Lung (tissue), 11 donors: ENCODE measurements at regions not wholly inside any gene's neighbourhood (a gene's known extent, or its start where the extent isn't known, plus 50 kb on each side); places are given as distances from the start of the nearest gene placed in this dataset.
"Not testable (repeated sequence)": the region's sequence is repeated elsewhere in the genome, so short reads cannot be mapped to it uniquely, and the experiment has no call there.

ENCODE experiments used
- ATAC-seq: fragments of 200-7000 bp; cut with Tn5 transposase; one replicate; pipeline ENCODE4 v1.9.1; 2020; ENCODE audit warnings: moderate number of reproducible peaks; ENCODE audit not compliant: insufficient read depth, low FRiP score
- DNase-seq, 3 donors: peaks; one replicate each; pipeline ENCODE4 v3.0.0-alpha.2; 2013 to 2017
- H3K27ac ChIP-seq, 2 donors: one replicate each; pipeline ENCODE4 v1.5.1; 2013; ENCODE audit warnings: mild to moderate bottlenecking in 2 of 2, moderate library complexity in 2 of 2, control low read depth in 1 of 2, inconsistent platforms in 1 of 2, low read depth in 1 of 2, low read length in 1 of 2
- H3K27me3 ChIP-seq, 3 donors: one replicate each; pipeline ENCODE4 v1.5.1; 2013; ENCODE audit warnings: low read length in 2 of 3; ENCODE audit not compliant: control insufficient read depth in 3 of 3, insufficient read depth in 3 of 3
- H3K36me3 ChIP-seq, 4 donors: one replicate each; pipeline ENCODE4 v1.5.1; 2013; ENCODE audit warnings: low read length in 4 of 4, mild to moderate bottlenecking in 1 of 4, moderate library complexity in 1 of 4; ENCODE audit not compliant: control insufficient read depth in 4 of 4, insufficient read depth in 4 of 4
- H3K4me1 ChIP-seq, 5 donors: one replicate each; pipeline ENCODE4 v1.5.1; 2013; ENCODE audit warnings: low read length in 5 of 5, mild to moderate bottlenecking in 2 of 5, moderate library complexity in 1 of 5; ENCODE audit not compliant: control insufficient read depth in 5 of 5, insufficient read depth in 5 of 5
- H3K4me3 ChIP-seq: one replicate; pipeline ENCODE4 v1.5.1; 2013; ENCODE audit warnings: mild to moderate bottlenecking, control low read depth, moderate library complexity
- H3K9ac ChIP-seq, 2 donors: one replicate each; pipeline ENCODE4 v1.5.1; 2013; ENCODE audit warnings: low read length in 2 of 2, control low read depth in 1 of 2; ENCODE audit not compliant: insufficient read depth in 1 of 2
- H3K9me3 ChIP-seq, 4 donors: one replicate each; pipeline ENCODE4 v1.5.1; 2013; ENCODE audit warnings: low read length in 3 of 4, mild to moderate bottlenecking in 1 of 4, moderate library complexity in 1 of 4; ENCODE audit not compliant: control insufficient read depth in 4 of 4, insufficient read depth in 3 of 4
- WGBS, 2 donors: extraction: QIAGEN DNeasy Blood & Tissue Kit; methylation state at CpG; one replicate each; pipeline ENCODE4 v1.1.7; 2013; 5-methylcytosine and 5-hydroxymethylcytosine counted together
- TF ChIP-seq, protein P1 (sequence below): IDR thresholded peaks from 2 replicates; pipeline ENCODE4 v1.5.1; 2012; ENCODE audit warnings: mild to moderate bottlenecking; ENCODE audit errors: control extremely low read depth, extremely low read depth
- donor health status: control.
- donor health status: control.
- donor health status: Bipolar disorder and iron deficiency.
- donor health status: healthy.
- donor health status: DM: yes; HTN: yes; CAD: no.

DNA sequence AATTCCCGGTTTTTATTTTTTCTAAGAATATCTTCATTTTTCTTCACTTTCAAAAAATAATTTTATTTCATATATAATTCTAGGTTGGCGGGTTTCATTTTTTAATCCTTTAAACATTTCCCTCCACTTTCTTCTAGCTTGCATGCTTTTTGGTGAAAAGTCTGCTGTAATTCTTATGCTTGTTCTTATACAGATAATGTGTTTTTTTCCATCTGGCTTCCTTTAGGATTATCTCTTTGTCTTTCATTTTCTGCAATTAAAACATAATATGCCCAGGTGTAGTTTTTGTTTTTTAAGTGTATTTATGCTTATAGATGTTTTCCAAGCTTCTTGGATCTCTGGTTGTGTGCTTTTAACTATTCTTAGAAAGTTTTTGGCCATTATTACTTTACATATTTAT lies 341.3 kb upstream of the SEMA3C start:
- no peak for ATAC-seq
- WGBS, 2 donors = 95 to 98% methylated on average over 2 of the region's 2 CpGs
- no peak for DNase-seq
- Histone ChIP-seq H3K9ac (no peak overlapping the region), H3K9me3 (peaks cover 0 to 4% (median 2%) of the 10 kb centered on the region in 4 donors), H3K27me3 (no peaks in the 10 kb centered on the region), H3K4me1 (no peaks in the 10 kb centered on the region), H3K36me3 (no peaks in the 10 kb centered on the region), H3K4me3 (no peak overlapping the region), H3K27ac (no peak overlapping the region)
- TF ChIP-seq, protein P1, sequence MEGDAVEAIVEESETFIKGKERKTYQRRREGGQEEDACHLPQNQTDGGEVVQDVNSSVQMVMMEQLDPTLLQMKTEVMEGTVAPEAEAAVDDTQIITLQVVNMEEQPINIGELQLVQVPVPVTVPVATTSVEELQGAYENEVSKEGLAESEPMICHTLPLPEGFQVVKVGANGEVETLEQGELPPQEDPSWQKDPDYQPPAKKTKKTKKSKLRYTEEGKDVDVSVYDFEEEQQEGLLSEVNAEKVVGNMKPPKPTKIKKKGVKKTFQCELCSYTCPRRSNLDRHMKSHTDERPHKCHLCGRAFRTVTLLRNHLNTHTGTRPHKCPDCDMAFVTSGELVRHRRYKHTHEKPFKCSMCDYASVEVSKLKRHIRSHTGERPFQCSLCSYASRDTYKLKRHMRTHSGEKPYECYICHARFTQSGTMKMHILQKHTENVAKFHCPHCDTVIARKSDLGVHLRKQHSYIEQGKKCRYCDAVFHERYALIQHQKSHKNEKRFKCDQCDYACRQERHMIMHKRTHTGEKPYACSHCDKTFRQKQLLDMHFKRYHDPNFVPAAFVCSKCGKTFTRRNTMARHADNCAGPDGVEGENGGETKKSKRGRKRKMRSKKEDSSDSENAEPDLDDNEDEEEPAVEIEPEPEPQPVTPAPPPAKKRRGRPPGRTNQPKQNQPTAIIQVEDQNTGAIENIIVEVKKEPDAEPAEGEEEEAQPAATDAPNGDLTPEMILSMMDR = no peak

DNA sequence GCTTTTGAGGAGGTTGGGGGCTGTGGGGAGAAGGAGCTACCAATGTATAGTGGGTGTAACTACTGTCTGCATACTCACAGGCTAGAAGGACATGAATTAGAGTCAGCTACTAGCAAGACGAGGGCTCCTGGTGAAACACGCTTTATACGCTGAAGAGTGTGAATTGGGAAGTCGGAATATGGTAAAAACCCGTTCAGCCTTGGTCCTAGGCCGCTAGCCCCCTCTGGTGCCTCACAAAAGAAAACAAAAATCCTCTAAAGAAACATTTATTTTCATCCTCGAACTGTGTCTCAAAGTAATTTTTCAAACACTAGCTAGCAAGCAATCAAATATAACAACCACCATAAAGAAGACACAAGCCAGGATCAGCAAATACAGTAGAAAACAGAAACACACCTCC lies 338.1 kb upstream of the SEMA3C start:
- no peaks in the 10 kb centered on the region for H3K27me3 ChIP-seq
- ATAC-seq (no peak), DNase-seq (peak in 1 of 3 donors; percentile 51)
- no peaks in the 10 kb centered on the region for H3K36me3 ChIP-seq
- WGBS, 2 donors = 58 to 64% methylated on average over 7 of the region's 7 CpGs
- no peak overlapping the region for H3K4me3 ChIP-seq
- no peak overlapping the region for H3K27ac ChIP-seq
- peaks cover 0 to 4% (median 0%) of the 10 kb centered on the region in 4 donors for H3K9me3 ChIP-seq
- H3K4me1 ChIP-seq = no peaks in the 10 kb centered on the region
- no peak overlapping the region for H3K9ac ChIP-seq
- TF ChIP-seq, protein P1 = peak; percentile 19

DNA sequence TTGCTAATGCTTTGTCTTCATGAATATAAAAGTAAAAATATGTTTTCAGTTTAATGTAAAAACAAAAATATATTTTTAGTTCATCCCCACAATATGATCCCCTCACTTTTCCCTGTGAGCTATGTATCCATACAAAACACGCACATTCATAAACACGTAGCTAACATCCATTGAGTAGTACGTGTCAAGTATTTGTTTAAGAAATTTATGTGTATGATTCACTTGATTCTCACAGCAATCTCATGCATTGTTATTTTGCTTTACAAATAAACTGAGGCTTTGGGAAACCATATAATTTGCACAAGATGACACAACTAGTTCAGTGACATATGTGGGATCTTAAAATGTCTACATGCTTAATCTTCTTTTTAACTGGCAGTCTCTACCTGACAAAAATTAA lies 329.6 kb upstream of the SEMA3C start:
- 89 to 92% methylated on average over 3 of the region's 3 CpGs for WGBS, 2 donors
- H3K9me3 ChIP-seq = peaks cover 0 to 3% (median 0%) of the 10 kb centered on the region in 4 donors
- TF ChIP-seq, protein P1 = no peak

DNA sequence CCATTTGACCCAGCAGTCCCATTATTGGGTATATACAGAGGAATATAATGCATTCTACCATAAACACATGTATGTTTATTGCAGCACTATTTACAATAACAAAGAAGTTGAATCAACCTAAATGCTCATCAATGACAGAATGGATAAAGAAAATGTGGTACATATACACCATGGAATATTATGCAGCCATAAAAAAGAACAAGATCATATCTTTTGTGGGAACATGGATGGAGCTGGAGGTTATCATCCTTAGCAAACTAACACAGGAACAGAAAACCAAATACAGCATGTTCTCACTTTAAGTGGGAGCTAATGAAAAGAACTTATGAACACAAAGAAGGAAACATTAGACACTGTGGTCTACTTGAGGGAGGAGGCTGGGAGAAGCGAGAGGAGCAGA lies 328.5 kb upstream of the SEMA3C start:
- not testable (repeated sequence) for H3K9me3 ChIP-seq

More for the DNA sequence above, 329.6 kb upstream of the SEMA3C start:
- H3K27me3 ChIP-seq = no peaks in the 10 kb centered on the region
- H3K4me1 ChIP-seq = peaks cover 0 to 12% (median 0%) of the 10 kb centered on the region in 5 donors
- no peak overlapping the region for H3K27ac ChIP-seq
- no peak for ATAC-seq
- H3K36me3 ChIP-seq = no peaks in the 10 kb centered on the region
- no peak overlapping the region for H3K9ac ChIP-seq
- no peak overlapping the region for H3K4me3 ChIP-seq
- no peak for DNase-seq

More for the DNA sequence above, 328.5 kb upstream of the SEMA3C start:
- 89 to 91% methylated on average over 1 of the region's 1 CpG for WGBS, 2 donors
- H3K4me3 ChIP-seq, DNase-seq, H3K36me3 ChIP-seq, H3K9ac ChIP-seq, H3K27me3 ChIP-seq, H3K27ac ChIP-seq, ATAC-seq: not testable (repeated sequence)
- peaks cover 0 to 12% (median 0%) of the 10 kb centered on the region in 5 donors for H3K4me1 ChIP-seq
